H1 (cell line): ENCODE measurements at regions not wholly inside any gene's neighbourhood (a gene's known extent, or its start where the extent isn't known, plus 50 kb on each side); places are given as distances from the start of the nearest gene placed in this dataset.

Experiments used
- CEBPB ChIP-seq: IDR thresholded peaks from 2 replicates; pipeline ENCODE4 v1.6.1; 2012; ENCODE audit warnings: low read depth, low read length
- EP300 ChIP-seq, 2 experiments: IDR thresholded peaks; 1 replicate in 1 of 2; 2 replicates in 1 of 2; pipeline ENCODE4 v1.6.1; 2011 to 2012; ENCODE audit warnings: low read depth in 2 of 2, low read length in 2 of 2, mild to moderate bottlenecking in 2 of 2, borderline replicate concordance in 1 of 2, inconsistent platforms in 1 of 2, moderate library complexity in 1 of 2
- JUN ChIP-seq: IDR thresholded peaks from 2 replicates; pipeline ENCODE4 v1.6.1; 2011; ENCODE audit warnings: low read depth, mild to moderate bottlenecking, improper control_type of control experiment, low read length
- JUND ChIP-seq: IDR thresholded peaks from 2 replicates; pipeline ENCODE4 v1.6.1; 2011; ENCODE audit warnings: mild to moderate bottlenecking, improper control_type of control experiment, low read length
- POLR2A ChIP-seq, 2 experiments: IDR thresholded peaks; 1 replicate in 1 of 2; 2 replicates in 1 of 2; pipeline ENCODE4 v1.6.1; 2011; ENCODE audit warnings: low read depth in 2 of 2, low read length in 2 of 2, mild to moderate bottlenecking in 2 of 2; ENCODE audit errors: control extremely low read depth in 1 of 2
- RXRA ChIP-seq: IDR thresholded peaks from 2 replicates; pipeline ENCODE4 v1.6.1; 2011; ENCODE audit warnings: low read depth, mild to moderate bottlenecking, low read length, moderate library complexity; ENCODE audit not compliant: insufficient read depth
- SIN3A ChIP-seq, 2 experiments: IDR thresholded peaks in 1 of 2; conservative IDR thresholded peaks in 1 of 2; 2 replicates each; pipeline ENCODE4 v1.6.1; 2011 to 2012; ENCODE audit warnings: low read length in 2 of 2, improper control_type of control experiment in 1 of 2, low read depth in 1 of 2, mild to moderate bottlenecking in 1 of 2
- SIRT6 ChIP-seq: IDR thresholded peaks from one replicate; pipeline ENCODE4 v1.7.1; 2012; ENCODE audit warnings: low read length, inconsistent platforms
- SP4 ChIP-seq: IDR thresholded peaks from 2 replicates; pipeline ENCODE4 v1.6.1; 2012; ENCODE audit warnings: low read length, inconsistent platforms
- ZNF274 ChIP-seq: IDR thresholded peaks from 2 replicates; pipeline ENCODE4 v1.7.0; 2012; ENCODE audit warnings: low read length, borderline replicate concordance; ENCODE audit errors: extremely low read depth
- TF ChIP-seq, protein P1 (sequence below), 3 experiments: IDR thresholded peaks; 1 replicate in 2 of 3; 2 replicates in 1 of 3; pipeline versions ENCODE4 v1.5.1 to v1.6.1; 2011; ENCODE audit warnings: low read length in 3 of 3, mild to moderate bottlenecking in 3 of 3, inconsistent platforms in 2 of 3, low read depth in 1 of 3, moderate library complexity in 1 of 3; ENCODE audit not compliant: insufficient read depth in 1 of 3; ENCODE audit errors: control extremely low read depth in 1 of 3
- TF ChIP-seq, protein P2 (sequence below): IDR thresholded peaks from 2 replicates; pipeline ENCODE4 v1.6.1; 2011; ENCODE audit warnings: low read length, improper control_type of control experiment

DNA sequence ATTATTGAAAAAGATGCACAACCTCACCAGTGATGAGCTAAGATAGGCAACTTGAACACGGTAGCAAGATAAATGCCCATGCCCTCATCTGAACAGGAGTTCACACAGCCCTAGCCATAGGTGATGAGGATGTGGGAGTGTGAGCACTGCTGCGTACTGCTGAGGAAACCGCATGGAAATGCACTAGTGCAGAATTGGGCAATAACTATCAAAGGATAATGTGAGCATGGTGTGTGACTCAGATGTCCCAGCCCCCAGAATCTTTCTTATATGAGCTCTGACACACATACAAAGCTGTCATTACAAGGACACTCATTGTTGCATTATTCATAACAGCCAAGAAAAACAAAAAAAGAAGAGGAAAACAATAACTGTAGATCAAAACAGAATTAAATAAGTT is 521.2 kb downstream of the IRX1 start:
- TF ChIP-seq CEBPB (no peak), POLR2A (IDR thresholded peaks at IDR 0.05; ENCODE audit: control extremely low read depth in 1 of 2, low read depth in 2 of 2, low read length in 2 of 2) (no peak), EP300 (IDR thresholded peaks at IDR 0.05; ENCODE audit: borderline replicate concordance in 1 of 2, low read depth in 2 of 2, low read length in 2 of 2) (no peak), JUND (no peak), SIRT6 (no peak), SP4 (no peak), SIN3A (conservative IDR thresholded peaks at IDR 0.05 in 1 of 2, IDR thresholded peaks at IDR 0.05 in 1 of 2; ENCODE audit: low read depth in 1 of 2, low read length in 2 of 2) (no peak), ZNF274 (no peak), JUN (no peak), RXRA (no peak)
- TF ChIP-seq, protein P1, sequence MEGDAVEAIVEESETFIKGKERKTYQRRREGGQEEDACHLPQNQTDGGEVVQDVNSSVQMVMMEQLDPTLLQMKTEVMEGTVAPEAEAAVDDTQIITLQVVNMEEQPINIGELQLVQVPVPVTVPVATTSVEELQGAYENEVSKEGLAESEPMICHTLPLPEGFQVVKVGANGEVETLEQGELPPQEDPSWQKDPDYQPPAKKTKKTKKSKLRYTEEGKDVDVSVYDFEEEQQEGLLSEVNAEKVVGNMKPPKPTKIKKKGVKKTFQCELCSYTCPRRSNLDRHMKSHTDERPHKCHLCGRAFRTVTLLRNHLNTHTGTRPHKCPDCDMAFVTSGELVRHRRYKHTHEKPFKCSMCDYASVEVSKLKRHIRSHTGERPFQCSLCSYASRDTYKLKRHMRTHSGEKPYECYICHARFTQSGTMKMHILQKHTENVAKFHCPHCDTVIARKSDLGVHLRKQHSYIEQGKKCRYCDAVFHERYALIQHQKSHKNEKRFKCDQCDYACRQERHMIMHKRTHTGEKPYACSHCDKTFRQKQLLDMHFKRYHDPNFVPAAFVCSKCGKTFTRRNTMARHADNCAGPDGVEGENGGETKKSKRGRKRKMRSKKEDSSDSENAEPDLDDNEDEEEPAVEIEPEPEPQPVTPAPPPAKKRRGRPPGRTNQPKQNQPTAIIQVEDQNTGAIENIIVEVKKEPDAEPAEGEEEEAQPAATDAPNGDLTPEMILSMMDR (IDR thresholded peaks at IDR 0.05; ENCODE audit: control extremely low read depth in 1 of 3, insufficient read depth in 1 of 3, low read depth in 1 of 3, low read length in 3 of 3): no peak
- TF ChIP-seq, protein P2, sequence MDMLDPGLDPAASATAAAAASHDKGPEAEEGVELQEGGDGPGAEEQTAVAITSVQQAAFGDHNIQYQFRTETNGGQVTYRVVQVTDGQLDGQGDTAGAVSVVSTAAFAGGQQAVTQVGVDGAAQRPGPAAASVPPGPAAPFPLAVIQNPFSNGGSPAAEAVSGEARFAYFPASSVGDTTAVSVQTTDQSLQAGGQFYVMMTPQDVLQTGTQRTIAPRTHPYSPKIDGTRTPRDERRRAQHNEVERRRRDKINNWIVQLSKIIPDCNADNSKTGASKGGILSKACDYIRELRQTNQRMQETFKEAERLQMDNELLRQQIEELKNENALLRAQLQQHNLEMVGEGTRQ: no peak
